ENCODE measurements at regions not wholly inside any gene's neighbourhood (a gene's known extent, or its start where the extent isn't known, plus 50 kb on each side); places are given as distances from the start of the nearest gene placed in this dataset.
A peak's percentile ranks its signal among the peaks of the same experiment; 100 is the strongest.

GRCh38 chr18:22355598-22355997 is 62.1 kb downstream of the CTAGE1 start:
- H3K4me1 ChIP-seq (ENCODE audit: insufficient read depth, low read length): no peaks in the 10 kb centered on the region
- H3K9ac ChIP-seq (ENCODE audit: low read depth, low read length): no peak overlapping the region
- no peaks in the 10 kb centered on the region for H3K36me3 ChIP-seq (ENCODE audit: insufficient read depth, low read length)
- no peaks in the 10 kb centered on the region for H3K9me3 ChIP-seq (ENCODE audit: control insufficient read depth, insufficient read depth, low read length)

- Histone ChIP-seq H3K9ac (ENCODE audit: low read depth, low read length) (no peak overlapping the region), H3K4me1 (ENCODE audit: insufficient read depth, low read length) (no peaks in the 10 kb centered on the region), H3K9me3 (ENCODE audit: control insufficient read depth, insufficient read depth, low read length) (no peaks in the 10 kb centered on the region), H3K36me3 (ENCODE audit: insufficient read depth, low read length) (no peaks in the 10 kb centered on the region)
These were observed 62.6 kb downstream of the CTAGE1 start for GRCh38 chr18:22355069-22355468.

GRCh38 chr18:22349966-22350365 is 67.7 kb downstream of the CTAGE1 start:
- Histone ChIP-seq H3K4me1 (ENCODE audit: insufficient read depth, low read length) (peaks cover 15% of the 10 kb centered on the region), H3K9ac (ENCODE audit: low read depth, low read length) (no peak overlapping the region), H3K36me3 (ENCODE audit: insufficient read depth, low read length) (no peaks in the 10 kb centered on the region), H3K9me3 (ENCODE audit: control insufficient read depth, insufficient read depth, low read length) (no peaks in the 10 kb centered on the region)

GRCh38 chr18:22349317-22349898 is 68.3 kb downstream of the CTAGE1 start:
- Histone ChIP-seq H3K9me3 (ENCODE audit: control insufficient read depth, insufficient read depth, low read length) (no peaks in the 10 kb centered on the region), H3K4me1 (ENCODE audit: insufficient read depth, low read length) (peaks cover 15% of the 10 kb centered on the region), H3K36me3 (ENCODE audit: insufficient read depth, low read length) (no peaks in the 10 kb centered on the region), H3K9ac (ENCODE audit: low read depth, low read length) (peak overlapping the region; percentile 49; the same call in 1 of the 2 replicates)

- Histone ChIP-seq H3K9me3 (ENCODE audit: control insufficient read depth, insufficient read depth, low read length) (no peaks in the 10 kb centered on the region), H3K4me1 (ENCODE audit: insufficient read depth, low read length) (peaks cover 15% of the 10 kb centered on the region), H3K9ac (ENCODE audit: low read depth, low read length) (peak overlapping the region; percentile 49; the same call in 1 of the 2 replicates), H3K36me3 (ENCODE audit: insufficient read depth, low read length) (no peaks in the 10 kb centered on the region)
These were observed 69.0 kb downstream of the CTAGE1 start for GRCh38 chr18:22348521-22349316.

GRCh38 chr18:22347606-22348511 is 69.9 kb downstream of the CTAGE1 start:
- no peaks in the 10 kb centered on the region for H3K36me3 ChIP-seq (ENCODE audit: insufficient read depth, low read length)
- H3K4me1 ChIP-seq (ENCODE audit: insufficient read depth, low read length): peaks cover 15% of the 10 kb centered on the region
- H3K9me3 ChIP-seq (ENCODE audit: control insufficient read depth, insufficient read depth, low read length): no peaks in the 10 kb centered on the region
- H3K9ac ChIP-seq (ENCODE audit: low read depth, low read length): peak overlapping the region; percentile 49; the same call in 1 of the 2 replicates

GRCh38 chr18:22346953-22347605 is 70.6 kb downstream of the CTAGE1 start:
- Histone ChIP-seq H3K9ac (ENCODE audit: low read depth, low read length) (0 out of 2 replicates have a peak overlapping the region, but pooled peaks have one; percentile 9), H3K36me3 (ENCODE audit: insufficient read depth, low read length) (no peaks in the 10 kb centered on the region), H3K4me1 (ENCODE audit: insufficient read depth, low read length) (peaks cover 15% of the 10 kb centered on the region), H3K9me3 (ENCODE audit: control insufficient read depth, insufficient read depth, low read length) (no peaks in the 10 kb centered on the region)

GRCh38 chr18:22346401-22346952 is 71.2 kb downstream of the CTAGE1 start:
- H3K4me1 ChIP-seq (ENCODE audit: insufficient read depth, low read length): peaks cover 15% of the 10 kb centered on the region
- H3K36me3 ChIP-seq (ENCODE audit: insufficient read depth, low read length): no peaks in the 10 kb centered on the region
- no peaks in the 10 kb centered on the region for H3K9me3 ChIP-seq (ENCODE audit: control insufficient read depth, insufficient read depth, low read length)
- 0 out of 2 replicates have a peak overlapping the region, but pooled peaks have one; percentile 9 for H3K9ac ChIP-seq (ENCODE audit: low read depth, low read length)

- H3K9ac ChIP-seq (ENCODE audit: low read depth, low read length): no peak overlapping the region
- no peaks in the 10 kb centered on the region for H3K9me3 ChIP-seq (ENCODE audit: control insufficient read depth, insufficient read depth, low read length)
- no peaks in the 10 kb centered on the region for H3K36me3 ChIP-seq (ENCODE audit: insufficient read depth, low read length)
- H3K4me1 ChIP-seq (ENCODE audit: insufficient read depth, low read length): peaks cover 15% of the 10 kb centered on the region
These were observed 72.0 kb downstream of the CTAGE1 start for GRCh38 chr18:22345718-22346117.

GRCh38 chr18:22344908-22345670 is 72.6 kb downstream of the CTAGE1 start:
- Histone ChIP-seq H3K9me3 (ENCODE audit: control insufficient read depth, insufficient read depth, low read length) (no peaks in the 10 kb centered on the region), H3K36me3 (ENCODE audit: insufficient read depth, low read length) (no peaks in the 10 kb centered on the region), H3K4me1 (ENCODE audit: insufficient read depth, low read length) (peaks cover 15% of the 10 kb centered on the region), H3K9ac (ENCODE audit: low read depth, low read length) (no peak overlapping the region)

GRCh38 chr18:22344445-22344844 is 73.3 kb downstream of the CTAGE1 start:
- Histone ChIP-seq H3K4me1 (ENCODE audit: insufficient read depth, low read length) (peaks cover 15% of the 10 kb centered on the region), H3K9ac (ENCODE audit: low read depth, low read length) (no peak overlapping the region), H3K9me3 (ENCODE audit: control insufficient read depth, insufficient read depth, low read length) (no peaks in the 10 kb centered on the region), H3K36me3 (ENCODE audit: insufficient read depth, low read length) (no peaks in the 10 kb centered on the region)

- H3K9ac ChIP-seq (ENCODE audit: low read depth, low read length): no peak overlapping the region
- H3K9me3 ChIP-seq (ENCODE audit: control insufficient read depth, insufficient read depth, low read length): no peaks in the 10 kb centered on the region
- no peaks in the 10 kb centered on the region for H3K36me3 ChIP-seq (ENCODE audit: insufficient read depth, low read length)
- H3K4me1 ChIP-seq (ENCODE audit: insufficient read depth, low read length): peaks cover 15% of the 10 kb centered on the region
These were observed 74.1 kb downstream of the CTAGE1 start for GRCh38 chr18:22343613-22344012.

- peaks cover 14% of the 10 kb centered on the region for H3K4me1 ChIP-seq (ENCODE audit: insufficient read depth, low read length)
- no peaks in the 10 kb centered on the region for H3K36me3 ChIP-seq (ENCODE audit: insufficient read depth, low read length)
- no peaks in the 10 kb centered on the region for H3K9me3 ChIP-seq (ENCODE audit: control insufficient read depth, insufficient read depth, low read length)
- H3K9ac ChIP-seq (ENCODE audit: low read depth, low read length): no peak overlapping the region
These were observed 75.1 kb downstream of the CTAGE1 start for GRCh38 chr18:22342625-22343024.
